GDM1 (cell line): ENCODE measurements at regions not wholly inside any gene's neighbourhood (a gene's known extent, or its start where the extent isn't known, plus 50 kb on each side); places are given as distances from the start of the nearest gene placed in this dataset.

Source experiments
- DNase-seq: peaks from one replicate; lab custom pipeline; 2025; lab: John Stamatoyannopoulos, UW

DNA sequence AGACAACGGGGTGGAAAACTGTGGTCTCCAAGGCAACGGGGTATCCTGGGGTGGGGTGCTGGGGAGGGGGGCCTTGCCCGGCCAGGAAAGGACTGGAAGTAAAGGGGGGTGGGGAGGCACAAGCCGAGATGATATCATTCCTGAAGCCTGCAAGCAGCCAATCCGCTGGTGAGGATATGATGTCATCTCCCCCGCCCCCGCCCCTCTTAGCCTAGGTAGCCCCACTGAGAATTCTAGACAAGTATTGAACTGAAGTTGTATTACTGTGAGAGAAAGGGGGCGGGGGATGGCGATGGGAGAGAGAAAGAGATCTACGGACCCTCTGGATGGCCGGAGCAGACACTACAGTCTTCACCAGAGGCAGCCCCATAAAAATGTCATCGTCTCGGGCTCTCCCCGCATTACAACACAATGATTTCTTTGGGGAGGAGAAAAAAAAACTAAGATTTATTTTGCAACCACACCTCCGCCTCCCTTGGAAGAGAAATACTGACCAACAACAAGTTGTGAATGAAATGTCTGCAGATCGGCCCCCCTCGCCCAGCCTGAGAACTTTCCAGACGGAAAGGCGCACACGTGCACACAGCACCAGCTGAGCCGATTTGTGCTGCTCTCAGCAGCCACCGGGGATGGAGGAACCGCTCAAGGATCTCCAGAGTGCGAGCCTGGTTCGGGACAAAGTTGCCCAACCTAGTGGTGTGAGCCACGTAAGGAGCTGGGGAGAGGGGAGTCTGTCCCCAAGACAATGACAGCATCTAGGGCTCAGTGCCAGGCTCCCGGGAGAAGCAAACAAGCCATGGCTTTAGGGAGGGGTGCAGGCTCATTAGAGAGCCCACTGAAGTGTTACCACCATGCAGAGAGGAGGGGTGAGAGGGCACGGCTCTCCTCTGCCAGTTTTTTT, 222.1 kb downstream of the SOX9 start:
- DNase-seq: no peak

DNA sequence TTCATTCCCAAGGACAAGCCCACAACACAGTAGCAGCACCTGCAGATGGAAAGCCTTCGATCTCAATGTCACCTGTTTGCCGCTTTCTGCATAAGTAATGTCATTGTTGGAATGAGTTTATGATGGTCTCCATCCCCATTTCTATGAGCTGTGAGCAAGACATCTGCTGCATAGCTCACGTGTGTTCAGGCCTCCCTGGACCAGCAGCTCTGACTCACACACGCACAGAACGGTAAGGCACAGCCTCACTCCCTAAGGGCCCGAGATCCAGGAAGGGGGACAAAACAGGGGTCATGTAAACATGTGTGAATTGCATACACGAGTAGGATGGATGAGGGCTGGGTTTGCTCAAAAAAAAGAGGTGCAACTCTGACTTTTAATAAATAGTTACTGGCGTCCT, 223.1 kb downstream of the SOX9 start:
- no peak for DNase-seq

DNA sequence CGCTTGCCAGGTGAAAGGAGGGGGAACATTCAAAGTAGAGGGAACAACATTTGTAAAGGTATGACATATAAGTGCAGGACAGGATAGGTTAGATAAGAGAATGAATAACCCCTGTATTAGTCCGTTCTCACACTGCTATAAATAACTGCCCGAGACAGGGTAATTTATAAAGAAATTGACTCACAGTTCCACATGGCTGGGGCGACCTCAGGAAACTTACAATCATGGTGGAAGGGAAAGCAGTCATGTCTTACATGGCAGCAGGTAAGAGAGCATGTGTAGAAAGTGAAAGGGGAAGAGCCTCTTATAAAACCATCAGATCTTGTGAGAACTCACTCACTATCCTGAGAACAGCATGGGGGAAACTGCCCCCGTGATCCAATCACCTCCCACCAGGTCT, 223.8 kb downstream of the SOX9 start:
- DNase-seq: no peak

DNA sequence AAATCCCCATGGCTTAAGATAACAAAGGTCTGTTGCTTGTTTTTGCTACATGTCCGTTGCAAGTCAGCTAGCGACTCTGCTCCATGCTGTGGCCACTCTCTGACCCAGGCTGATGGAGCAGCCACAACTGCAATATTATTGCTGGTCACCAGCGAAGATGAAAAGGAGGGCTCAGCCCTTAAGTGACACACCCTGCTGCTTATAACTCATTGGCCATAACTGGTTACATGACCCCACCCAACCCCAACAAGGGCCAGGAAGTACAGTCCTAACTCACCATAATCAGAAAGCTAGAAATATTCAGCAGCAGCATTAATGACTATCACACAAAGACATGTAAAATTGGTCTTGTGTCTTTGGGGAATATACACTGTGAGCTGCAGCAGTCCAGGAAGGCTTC, 224.3 kb downstream of the SOX9 start:
- DNase-seq: no peak

DNA sequence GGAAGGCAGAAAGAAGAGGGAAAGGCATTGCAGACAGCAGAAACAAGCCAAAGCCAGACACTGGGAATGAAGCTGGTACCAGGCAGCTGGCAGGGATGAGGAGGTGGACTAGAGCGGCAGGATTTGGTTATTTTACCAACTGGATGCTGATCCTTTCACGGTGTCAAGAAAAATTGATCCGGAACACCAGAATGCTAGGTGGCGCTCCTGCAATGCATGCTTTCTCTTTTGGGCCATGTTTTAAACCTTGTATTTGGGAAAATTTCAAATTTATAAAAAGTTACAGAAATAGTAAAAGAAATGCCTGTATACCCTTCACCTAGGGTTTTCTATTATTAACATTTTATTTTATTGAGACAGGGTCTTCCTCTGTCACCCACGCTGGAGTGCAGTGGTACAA, 224.7 kb downstream of the SOX9 start:
- no peak for DNase-seq

DNA sequence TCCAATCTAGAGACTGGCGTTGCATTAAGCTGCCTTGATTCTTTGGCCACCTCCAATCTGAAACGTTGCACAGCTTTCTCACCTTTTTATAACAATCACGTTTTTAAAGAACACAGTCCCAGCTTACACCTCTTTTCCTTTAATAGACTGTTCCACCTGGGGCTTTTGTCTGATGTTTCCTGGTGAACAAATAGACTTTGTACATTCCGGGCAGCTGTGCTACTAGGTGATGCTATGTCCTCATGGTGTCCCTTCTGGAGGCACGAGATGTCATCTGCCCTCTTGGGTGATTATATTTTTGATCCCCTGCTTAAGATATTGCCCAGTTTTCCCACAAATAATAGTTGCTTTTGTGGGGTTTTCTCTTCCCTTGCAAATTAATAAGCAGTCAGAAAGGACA, 225.5 kb downstream of the SOX9 start:
- DNase-seq: no peak

DNA sequence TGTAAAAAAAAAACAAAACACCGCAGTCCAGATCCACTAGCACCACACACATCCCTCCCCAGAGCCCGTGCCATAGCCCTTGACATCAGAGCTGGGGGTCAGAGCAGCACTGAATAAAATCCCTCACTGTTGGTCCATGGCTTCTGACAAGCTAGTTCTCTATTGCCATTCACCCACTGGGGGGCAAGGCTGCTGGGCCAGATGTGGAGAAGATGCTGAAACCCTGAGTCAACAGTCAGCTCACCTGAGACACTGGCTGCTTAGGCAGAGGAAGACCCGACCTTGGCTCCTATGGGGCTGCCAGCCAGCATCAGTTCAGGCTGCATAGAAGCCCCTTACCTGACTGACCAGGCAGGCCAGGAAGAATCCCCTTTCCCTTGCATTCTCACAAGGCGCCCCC, 228.2 kb downstream of the SOX9 start:
- DNase-seq: no peak

DNA sequence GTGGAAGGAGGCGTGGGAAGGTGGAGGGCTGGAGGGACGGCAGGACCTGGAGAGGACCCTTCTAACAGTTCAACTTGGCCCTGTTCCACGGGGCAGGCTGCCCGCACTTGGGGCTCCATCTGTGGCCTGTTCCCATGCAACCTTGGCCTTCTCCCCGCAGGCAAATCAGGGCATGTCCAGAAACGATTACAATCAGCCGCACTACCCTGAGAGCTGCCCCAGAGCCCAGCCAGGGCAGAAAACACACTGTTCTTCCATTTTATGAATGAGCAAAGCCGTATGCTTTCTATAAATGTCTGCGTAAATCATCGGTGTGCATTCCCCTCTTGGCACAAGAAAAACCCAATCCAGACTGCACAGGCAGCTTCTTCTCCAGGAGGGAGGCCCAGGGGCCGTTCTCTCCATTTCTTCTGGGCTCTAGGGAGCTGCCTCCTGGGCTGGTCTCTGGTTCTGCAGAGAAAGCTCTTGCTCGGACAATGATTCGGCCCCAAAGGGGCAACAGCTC, 228.7 kb downstream of the SOX9 start:
- DNase-seq: no peak

DNA sequence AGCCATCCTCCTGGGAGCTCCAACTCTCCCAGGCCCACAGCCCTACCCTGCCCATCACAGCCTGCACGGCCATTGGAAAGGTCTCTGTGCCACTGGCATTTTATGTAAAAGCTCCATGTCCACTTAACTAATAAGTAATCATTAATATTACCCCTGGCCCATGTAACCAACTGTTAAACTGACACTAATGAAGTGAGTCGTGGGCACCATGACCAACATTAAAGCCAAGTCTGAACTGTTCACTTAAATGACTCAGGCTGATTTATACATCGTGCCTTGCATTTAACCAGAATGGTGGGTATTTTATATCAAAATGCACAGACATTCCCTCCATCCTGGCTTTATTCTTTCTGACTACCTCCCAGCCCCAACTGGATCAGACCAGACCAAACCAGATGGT, 229.3 kb downstream of the SOX9 start:
- DNase-seq: no peak

DNA sequence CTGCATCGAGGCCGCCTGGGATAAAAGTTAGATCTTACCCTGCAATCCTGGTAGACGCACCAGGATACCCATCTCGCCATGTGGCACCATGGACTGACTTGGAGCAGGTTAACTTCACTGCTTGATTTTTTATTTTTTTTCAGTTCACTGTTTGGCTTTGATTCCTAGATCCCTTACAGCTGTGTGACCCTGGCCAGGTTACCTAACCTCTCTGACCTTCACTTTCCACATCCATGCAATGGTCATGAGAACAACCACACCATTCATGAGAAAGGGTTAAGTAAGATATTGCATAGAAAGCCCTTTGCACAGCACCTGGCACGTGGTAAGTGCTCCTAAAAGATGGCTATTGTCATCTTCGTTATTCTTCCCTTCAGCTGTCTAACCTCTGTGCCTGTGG, 230.5 kb downstream of the SOX9 start:
- DNase-seq: no peak

DNA sequence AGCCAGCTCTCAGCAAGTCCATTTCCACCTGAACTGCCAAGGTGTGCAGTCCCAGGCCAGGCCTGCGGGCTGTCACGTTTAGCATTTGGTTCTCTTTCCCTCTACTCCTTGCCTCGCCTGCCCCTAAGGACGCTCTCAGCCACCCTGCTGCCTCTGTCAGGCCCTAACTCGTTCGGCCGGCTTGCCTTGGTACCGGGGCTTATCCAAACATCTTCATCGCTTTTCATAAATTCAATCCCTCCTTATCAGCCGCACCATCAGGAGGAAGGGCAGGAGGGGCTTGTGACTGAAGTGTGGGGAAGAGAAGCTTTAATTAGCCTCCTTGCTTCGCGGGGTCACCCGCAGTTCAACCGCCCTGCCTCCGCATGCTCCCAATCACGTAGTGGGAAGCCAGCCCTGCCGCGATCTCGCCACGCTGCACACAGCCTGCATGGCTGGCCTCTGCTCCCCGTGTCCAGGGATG, 231.1 kb downstream of the SOX9 start:
- DNase-seq: no peak

DNA sequence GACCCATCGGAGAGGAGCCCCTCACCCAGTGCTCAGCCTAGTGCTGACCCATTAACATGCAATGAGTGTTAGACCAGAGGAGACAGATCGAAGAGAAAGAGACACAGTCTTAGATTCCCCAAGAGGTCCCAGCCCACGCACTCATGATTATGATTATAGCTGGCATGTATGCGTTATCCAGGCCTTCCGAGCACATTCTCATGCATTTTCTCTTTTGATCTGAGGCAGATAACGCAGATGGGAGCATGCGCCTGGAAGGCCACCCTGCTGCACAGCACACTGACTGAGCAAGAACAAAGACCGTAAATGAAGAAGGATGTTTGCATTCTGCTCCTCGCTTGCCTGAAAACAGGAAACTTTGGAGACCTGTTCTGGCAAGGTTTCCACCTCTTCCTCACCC, 232.7 kb downstream of the SOX9 start:
- DNase-seq: no peak

DNA sequence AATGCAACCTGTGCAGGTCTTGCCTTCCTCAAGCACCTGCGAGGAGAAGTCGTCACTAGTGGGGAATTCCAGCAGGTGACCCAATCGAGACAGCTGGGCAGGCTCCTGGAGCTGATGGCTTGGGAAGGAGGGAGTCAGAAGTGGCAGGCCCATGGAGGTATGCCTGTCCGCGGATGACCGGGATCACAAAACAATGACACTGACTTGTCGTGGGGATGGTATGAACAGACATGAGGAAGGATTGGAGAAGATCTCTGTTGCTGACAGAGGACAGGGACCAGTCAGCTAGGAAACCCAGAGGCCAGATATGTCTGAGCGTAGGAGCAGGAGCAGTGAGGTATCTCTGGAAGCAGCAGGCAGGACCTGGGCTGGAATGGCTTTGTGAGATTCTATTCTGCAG, 233.3 kb downstream of the SOX9 start:
- DNase-seq: no peak

DNA sequence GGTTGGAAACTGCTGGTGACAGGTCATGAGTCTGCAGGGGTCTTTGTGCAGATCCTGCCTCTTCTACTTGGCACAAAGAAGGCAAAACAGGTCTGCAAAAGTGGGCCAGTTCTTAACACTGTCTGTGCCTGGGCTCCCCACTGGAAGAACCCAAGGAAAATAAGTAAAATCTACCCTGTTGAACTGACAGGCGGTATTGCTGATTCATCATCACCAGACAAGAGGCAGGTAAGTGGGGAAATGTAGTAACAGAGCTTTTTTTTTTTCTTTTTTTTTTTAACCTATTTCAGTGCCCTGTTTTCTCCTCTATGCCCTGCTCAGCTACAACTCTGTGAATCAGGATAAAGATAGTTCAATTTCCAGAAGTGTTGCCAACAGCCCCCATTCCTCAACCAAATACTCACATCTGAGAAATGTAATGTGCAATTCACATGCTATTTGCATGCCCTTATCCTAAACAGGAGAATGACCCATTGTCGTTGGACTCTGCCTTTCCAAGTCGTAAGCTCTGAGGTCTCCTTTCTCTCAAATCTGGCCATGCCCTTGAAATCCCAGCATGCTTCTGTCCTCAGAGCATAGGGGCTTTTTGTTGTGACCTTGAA, 237.0 kb downstream of the SOX9 start:
- no peak for DNase-seq

DNA sequence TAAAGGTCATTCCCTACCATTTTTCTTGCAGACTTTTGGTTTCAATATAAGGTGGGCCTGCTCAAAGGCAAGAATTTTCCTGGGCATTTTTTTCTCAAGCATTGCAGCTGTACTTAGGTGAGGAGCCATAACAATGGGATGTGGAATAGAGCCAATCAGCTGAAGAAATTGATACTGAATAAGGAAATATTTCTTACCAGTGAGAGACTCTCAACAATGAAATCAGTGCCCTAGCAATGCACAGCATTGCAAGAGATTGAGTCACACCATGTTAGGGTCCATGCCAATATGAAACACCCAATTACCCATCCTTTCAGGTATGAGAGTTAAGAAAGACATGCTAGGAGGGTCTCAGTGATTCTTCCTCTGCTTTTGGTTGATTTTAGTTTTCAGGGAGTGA, 237.6 kb downstream of the SOX9 start:
- no peak for DNase-seq

DNA sequence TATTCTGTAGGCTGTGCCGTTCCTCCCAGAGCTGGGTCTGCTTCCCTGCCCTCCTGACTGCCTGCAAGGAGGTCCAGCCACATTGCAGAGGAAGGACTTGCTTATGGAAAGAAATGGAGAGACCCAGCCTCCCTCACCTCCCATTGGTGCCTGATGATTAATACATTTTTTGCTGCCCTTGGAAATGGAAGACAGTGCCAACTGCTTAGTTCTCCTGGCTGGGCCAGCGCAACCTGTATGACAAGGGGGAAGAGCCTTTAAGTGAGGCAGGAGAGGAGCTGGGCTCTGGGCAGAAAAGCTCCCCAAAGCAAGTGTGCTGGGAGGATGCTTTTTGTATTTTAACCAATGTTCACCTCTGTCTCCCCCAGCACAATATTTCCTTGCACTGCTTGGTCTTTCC, 238.5 kb downstream of the SOX9 start:
- no peak for DNase-seq

DNA sequence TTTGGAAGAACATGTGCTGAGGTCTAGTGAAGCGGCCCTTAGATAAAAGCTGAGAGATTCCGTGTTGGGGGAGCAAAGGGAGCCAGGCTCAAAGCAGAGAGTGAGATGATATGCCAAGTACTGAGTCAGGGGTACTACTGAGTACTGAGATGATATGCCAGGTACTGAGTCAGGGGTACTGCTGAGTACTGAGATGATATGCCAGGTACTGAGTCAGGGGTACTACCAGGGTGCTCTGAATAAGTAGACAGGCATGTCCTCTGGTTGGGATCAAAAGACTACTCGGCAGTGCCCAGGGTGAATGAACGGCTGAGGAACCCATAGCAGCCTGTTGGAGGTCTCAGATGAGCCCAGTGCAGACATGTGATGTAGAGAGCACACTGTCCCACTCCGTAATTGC, 239.0 kb downstream of the SOX9 start:
- DNase-seq: no peak

DNA sequence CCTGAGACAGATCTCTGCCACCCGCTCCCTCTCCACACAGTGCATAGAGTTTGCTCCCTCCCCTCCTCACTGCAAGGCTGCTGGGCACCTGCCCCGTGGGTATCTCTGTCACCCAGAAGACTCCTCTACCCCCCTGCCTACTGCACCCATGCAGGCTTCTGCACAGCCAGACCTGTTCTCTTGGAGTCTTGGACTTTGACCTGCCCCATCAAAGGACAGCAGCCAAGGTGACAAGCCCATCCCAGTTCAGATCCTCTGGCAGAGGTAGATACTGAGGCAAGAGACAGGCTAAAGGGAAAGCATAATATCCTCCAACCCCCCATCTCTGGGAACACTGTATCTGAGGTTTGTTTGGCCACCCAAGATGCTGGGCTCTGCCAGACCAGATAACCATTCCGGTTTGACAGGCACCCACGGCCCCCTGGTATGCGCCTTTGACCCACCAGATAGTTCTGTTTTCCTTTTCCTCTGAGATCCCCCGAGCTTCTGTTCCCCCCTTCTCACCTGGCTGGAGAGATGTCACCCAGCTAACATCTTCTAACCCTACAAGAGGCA, 239.6 kb downstream of the SOX9 start:
- no peak for DNase-seq

DNA sequence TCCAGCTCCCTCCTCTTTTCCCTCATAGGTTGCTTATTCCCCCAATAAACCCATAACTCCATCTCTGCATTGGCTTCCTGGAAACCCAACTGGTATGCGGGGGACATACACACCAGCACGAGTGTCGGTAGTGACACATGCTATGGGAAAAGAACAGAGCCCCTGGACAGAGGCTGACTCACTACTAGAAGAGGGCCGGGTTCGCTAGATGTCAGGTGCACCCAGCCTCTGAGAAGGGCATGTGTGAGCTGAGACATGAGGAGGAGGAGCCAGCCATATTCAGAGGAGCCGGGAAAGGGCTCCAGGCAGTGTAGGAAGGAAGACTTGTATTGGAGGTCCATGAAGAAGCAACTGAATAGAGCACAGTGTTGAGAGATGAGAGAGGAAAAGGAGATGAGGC, 241.1 kb downstream of the SOX9 start:
- no peak for DNase-seq

DNA sequence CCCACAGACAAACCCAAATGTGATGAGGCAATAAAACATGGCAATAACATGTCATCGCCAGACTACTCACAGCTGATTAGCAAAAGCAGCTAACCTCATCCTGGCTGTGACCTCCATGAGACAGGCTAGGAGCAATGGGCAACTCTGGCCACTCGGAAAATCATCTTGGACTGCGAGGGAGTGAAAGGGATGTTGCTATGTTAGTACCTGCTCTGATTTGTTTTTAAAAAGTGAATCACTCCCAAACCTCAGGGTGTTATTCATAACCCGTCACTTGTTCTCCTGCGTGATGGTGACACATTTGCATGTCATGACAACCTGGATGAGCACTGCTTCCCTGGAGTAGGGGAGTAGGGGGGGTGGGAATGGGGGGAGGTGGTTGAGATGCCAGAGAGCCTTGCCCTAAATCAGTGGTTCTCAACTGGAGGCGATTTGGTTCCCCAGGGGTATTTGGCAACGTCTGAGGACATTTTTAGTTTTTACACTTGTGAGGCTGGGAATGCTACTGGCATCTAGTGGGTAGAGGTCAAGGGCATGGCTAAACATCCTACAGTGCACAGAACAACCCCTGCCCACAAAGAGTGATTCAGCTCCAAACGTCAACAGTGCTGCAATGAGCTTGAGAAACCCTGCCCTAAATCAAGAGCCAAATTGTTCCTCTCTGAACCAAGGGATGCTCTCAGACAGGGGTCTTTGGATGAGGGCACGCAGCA, 241.7 kb downstream of the SOX9 start:
- DNase-seq: no peak

DNA sequence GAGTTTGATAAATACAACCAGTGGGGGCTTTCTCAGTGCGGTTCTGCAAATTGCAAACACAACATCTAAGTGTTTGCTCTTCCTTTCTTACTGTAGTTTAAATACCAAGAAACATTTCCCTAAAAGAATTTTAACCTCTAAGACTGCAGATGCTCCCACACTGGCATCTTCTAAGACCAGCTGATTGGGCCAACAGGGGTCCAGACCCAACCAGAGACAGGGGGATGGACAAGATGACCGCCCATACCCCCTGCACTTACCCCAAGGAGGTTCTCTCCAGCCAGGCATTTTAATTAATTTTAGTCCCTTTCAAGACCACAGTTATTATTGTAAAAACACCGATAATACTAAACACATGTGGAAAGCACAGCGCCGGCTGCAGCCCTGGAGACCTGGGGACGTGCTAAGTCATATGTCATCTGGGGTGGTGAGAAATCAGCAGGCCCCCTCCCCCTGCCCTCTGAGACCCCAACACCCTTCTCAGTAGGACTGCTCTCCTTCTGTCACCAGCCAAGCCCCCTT, 242.3 kb downstream of the SOX9 start:
- no peak for DNase-seq

DNA sequence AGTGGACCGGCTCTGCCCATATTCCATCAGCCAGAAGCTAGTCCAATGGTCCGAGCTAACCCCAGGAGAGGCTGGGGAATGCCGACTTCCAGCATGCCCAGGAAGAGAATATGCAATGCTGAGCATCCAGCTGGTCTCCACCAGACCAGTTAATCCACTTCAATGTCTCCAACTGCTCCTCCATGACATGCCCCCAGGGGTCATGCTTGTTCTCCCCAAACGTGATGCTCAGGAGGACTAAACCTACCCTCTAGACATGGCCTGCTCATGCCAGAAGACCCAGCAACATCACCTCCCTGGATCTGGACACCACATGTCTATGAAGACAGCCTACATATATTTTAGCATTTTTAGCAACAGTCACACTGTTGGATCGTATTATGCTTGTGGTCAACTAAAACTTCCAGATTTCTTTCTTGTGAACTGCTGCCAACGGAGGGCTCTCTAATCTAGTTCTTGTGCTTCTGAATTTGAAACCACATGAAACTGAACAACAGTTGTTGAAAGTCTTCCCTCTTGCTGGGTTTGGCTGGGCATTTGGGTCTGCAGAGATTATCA, 245.1 kb downstream of the SOX9 start:
- DNase-seq: no peak
